CD4-positive, alpha-beta memory T cell (primary cell): ENCODE measurements at regions not wholly inside any gene's neighbourhood (a gene's known extent, or its start where the extent isn't known, plus 50 kb on each side); places are given as distances from the start of the nearest gene placed in this dataset.

Experiments used
- CTCF ChIA-PET: fragments of 350-600 bp; sonication (Branson Sonifier 250); formaldehyde crosslinking; loops from one replicate; lab custom pipeline; 2021; ENCODE audit warnings: inconsistent platforms; ENCODE audit not compliant: partially characterized antibody; lab: Charles Lee
- POLR2A ChIA-PET: fragments of 350-600 bp; sonication (Branson Sonifier 250); formaldehyde crosslinking; loops from one replicate; lab custom pipeline; 2021; ENCODE audit not compliant: partially characterized antibody; lab: Charles Lee
- DNase-seq, 5 donors: peaks; one replicate each; pipeline versions ENCODE4 v3.0.0 to v3.0.0-alpha.2; 2020 to 2022; ENCODE audit warnings: mixed read lengths in 1 of 5
- H3K27ac ChIP-seq: one replicate; pipeline ENCODE4 v1.7.0; 2013; ENCODE audit warnings: low read depth, low read length
- H3K27me3 ChIP-seq: 2 replicates; pipeline ENCODE4 v1.7.0; 2013; ENCODE audit warnings: mild to moderate bottlenecking, low read length, moderate library complexity; ENCODE audit not compliant: insufficient read depth
- H3K36me3 ChIP-seq: 2 replicates; pipeline ENCODE4 v1.7.0; 2013; ENCODE audit warnings: mild to moderate bottlenecking, low read length, moderate library complexity; ENCODE audit not compliant: insufficient read depth
- H3K4me1 ChIP-seq: 2 replicates; pipeline ENCODE4 v1.7.0; 2013; ENCODE audit warnings: mild to moderate bottlenecking, low read length, moderate library complexity; ENCODE audit not compliant: insufficient read depth
- H3K4me3 ChIP-seq, 2 donors: one replicate each; pipeline ENCODE4 v1.7.0; 2013; ENCODE audit warnings: low read length in 2 of 2, mild to moderate bottlenecking in 1 of 2
- H3K9me3 ChIP-seq, 2 donors: one replicate each; pipeline ENCODE4 v1.7.0; 2013; ENCODE audit warnings: low read length in 2 of 2, control low read depth in 1 of 2; ENCODE audit not compliant: control insufficient read depth in 1 of 2
- H3K27ac Mint-ChIP-seq, 7 donors: one replicate each; pipeline ENCODE4 v1.8.0; 2020 to 2021; ENCODE audit warnings: mixed read lengths in 7 of 7, mild to moderate bottlenecking in 6 of 7, inconsistent platforms in 3 of 7, moderate library complexity in 3 of 7
- H3K27me3 Mint-ChIP-seq, 2 donors: one replicate each; pipeline ENCODE4 v1.8.0; 2020 to 2021; ENCODE audit warnings: mixed read lengths in 2 of 2
- H3K36me3 Mint-ChIP-seq, 2 donors: one replicate each; pipeline ENCODE4 v1.8.0; 2020 to 2021; ENCODE audit warnings: mixed read lengths in 2 of 2, inconsistent platforms in 1 of 2, mild to moderate bottlenecking in 1 of 2
- H3K4me1 Mint-ChIP-seq, 4 donors: one replicate each; pipeline ENCODE4 v1.8.0; 2020 to 2021; ENCODE audit warnings: mixed read lengths in 4 of 4, mild to moderate bottlenecking in 1 of 4
- H3K4me3 Mint-ChIP-seq, 8 donors: one replicate each; pipeline ENCODE4 v1.8.0; 2020 to 2021; ENCODE audit warnings: mixed read lengths in 8 of 8, mild to moderate bottlenecking in 7 of 8, moderate library complexity in 6 of 8, inconsistent platforms in 3 of 8
- H3K9me3 Mint-ChIP-seq, 8 donors: one replicate each; pipeline ENCODE4 v1.8.0; 2020 to 2021; ENCODE audit warnings: mixed read lengths in 8 of 8, mild to moderate bottlenecking in 5 of 8, inconsistent platforms in 3 of 8, moderate library complexity in 1 of 8
- intact Hi-C: fragments of 100-400 bp; cut with micrococcal nuclease; formaldehyde crosslinking; loops from one replicate; pipeline ENCODE4 v1.15.1; 2023

DNA sequence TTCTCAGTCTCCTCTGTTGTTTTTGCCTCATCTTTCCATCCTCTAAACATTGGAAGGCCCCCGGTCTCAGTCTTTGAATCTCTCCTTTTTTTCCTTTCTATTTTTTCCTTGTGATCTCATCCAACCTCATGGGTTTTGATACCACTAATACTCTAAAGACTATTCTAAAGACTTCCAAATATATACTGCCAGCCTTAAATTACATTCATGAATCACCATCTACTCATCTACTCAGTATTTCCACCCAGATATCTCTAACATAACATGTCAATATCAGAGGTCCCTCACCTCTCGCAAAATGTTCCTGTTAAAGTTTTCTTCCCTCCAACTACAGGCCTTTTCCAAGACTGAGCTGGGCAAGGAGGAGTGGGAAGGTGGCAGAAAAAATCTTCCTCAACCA is 282.5 kb upstream of the TTC14 start:
- Histone ChIP-seq H3K27me3 (no peaks in the 10 kb centered on the region), H3K4me3 (no peak overlapping the region), H3K9me3 (no peaks in the 10 kb centered on the region), H3K4me1 (no peaks in the 10 kb centered on the region), H3K27ac (no peak overlapping the region), H3K36me3 (no peaks in the 10 kb centered on the region)
- POLR2A ChIA-PET = no interaction called here
- Mint-ChIP-seq H3K4me1 (no peaks in the 10 kb centered on the region), H3K4me3 (no peak overlapping the region), H3K36me3 (no peaks in the 10 kb centered on the region), H3K9me3 (peaks cover 0 to 2% (median 0%) of the 10 kb centered on the region in 8 donors), H3K27ac (no peak overlapping the region), H3K27me3 (no peaks in the 10 kb centered on the region)
- intact Hi-C loops = no loop called here
- DNase-seq = no peak
- CTCF ChIA-PET = no interaction called here

DNA sequence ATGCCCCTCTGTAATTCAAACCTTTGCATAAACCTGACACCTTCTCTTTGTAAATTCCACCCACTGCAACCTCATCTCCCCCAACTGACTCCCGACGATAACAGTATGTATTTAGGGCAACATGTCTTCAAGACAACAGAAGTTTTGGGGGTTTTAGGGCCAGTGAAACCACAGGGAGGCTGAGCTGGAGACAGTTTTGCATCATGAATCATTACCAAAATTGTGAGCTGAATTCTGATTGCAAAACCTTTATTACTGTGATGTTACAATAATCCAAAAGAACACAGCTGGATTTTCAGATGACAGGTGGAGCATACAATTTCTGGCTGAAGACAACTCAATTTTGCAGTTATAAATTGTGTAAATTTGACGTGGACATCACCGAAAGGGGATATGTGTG is 281.3 kb upstream of the TTC14 start:
- intact Hi-C loops = no loop called here
- Histone ChIP-seq H3K4me1 (no peaks in the 10 kb centered on the region), H3K9me3 (no peaks in the 10 kb centered on the region), H3K27me3 (no peaks in the 10 kb centered on the region), H3K4me3 (no peak overlapping the region), H3K36me3 (no peaks in the 10 kb centered on the region), H3K27ac (no peak overlapping the region)
- H3K4me1 Mint-ChIP-seq = no peaks in the 10 kb centered on the region
- H3K9me3 Mint-ChIP-seq = peaks cover 0 to 3% (median 0%) of the 10 kb centered on the region in 8 donors
- CTCF ChIA-PET = no interaction called here
- DNase-seq = no peak
- H3K36me3 Mint-ChIP-seq = no peaks in the 10 kb centered on the region
- POLR2A ChIA-PET = no interaction called here
- no peak overlapping the region for H3K4me3 Mint-ChIP-seq
- H3K27me3 Mint-ChIP-seq = no peaks in the 10 kb centered on the region
- no peak overlapping the region for H3K27ac Mint-ChIP-seq

DNA sequence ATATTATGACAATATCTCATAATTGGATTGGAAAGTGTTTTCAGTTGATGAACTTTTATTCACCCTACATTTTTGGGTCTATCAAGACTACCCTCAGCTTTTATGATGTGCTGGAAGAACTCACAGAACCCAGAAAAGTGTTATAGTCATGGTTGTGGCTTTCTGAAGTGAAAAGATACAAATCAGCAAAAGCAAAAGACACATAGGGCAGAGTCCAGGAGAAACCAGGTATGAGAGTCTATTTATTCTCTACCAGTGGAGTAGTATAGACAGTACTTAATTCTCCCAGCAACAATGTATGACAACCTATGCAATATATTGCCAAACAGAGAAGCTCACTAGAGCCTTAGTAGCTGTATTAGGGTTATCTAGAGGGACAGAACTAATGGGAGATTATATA is 280.4 kb upstream of the TTC14 start:
- ChIA-PET POLR2A (no interaction called here), CTCF (no interaction called here)

DNA sequence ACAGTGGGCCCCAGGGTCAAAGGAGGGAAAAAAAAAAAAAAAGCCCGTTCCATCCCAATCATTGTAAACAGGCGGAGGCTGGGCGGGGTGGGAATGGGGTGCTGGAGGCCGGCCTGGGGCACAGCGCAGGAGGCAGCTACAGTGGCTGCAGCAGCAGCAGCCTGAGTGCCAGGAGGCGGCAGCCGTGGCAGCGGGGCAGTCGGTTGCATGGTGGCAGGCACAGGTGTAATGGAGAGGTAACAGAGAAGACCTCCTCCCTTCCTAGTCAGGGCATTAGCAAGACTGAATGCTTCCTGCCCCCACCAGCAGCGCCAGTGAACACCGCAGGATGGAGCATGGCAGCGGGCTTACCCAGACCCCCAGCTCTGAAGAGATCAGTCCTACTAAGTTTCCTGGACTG is 279.1 kb upstream of the TTC14 start:
- Histone ChIP-seq H3K4me1 (no peaks in the 10 kb centered on the region), H3K36me3 (no peaks in the 10 kb centered on the region), H3K9me3 (no peaks in the 10 kb centered on the region), H3K27me3 (no peaks in the 10 kb centered on the region), H3K27ac (no peak overlapping the region), H3K4me3 (no peak overlapping the region)
- CTCF ChIA-PET = no interaction called here
- H3K27ac Mint-ChIP-seq = no peak overlapping the region
- H3K4me3 Mint-ChIP-seq = no peak overlapping the region
- H3K4me1 Mint-ChIP-seq = no peaks in the 10 kb centered on the region
- POLR2A ChIA-PET = no interaction called here
- intact Hi-C loops = no loop called here
- DNase-seq = no peak
- H3K9me3 Mint-ChIP-seq = peaks cover 0 to 3% (median 0%) of the 10 kb centered on the region in 8 donors
- H3K27me3 Mint-ChIP-seq = no peaks in the 10 kb centered on the region
- H3K36me3 Mint-ChIP-seq = no peaks in the 10 kb centered on the region

More for the DNA sequence above, 280.4 kb upstream of the TTC14 start:
- intact Hi-C loops = no loop called here
- no peak for DNase-seq
- Mint-ChIP-seq H3K27me3 (no peaks in the 10 kb centered on the region), H3K9me3 (peaks cover 0 to 3% (median 0%) of the 10 kb centered on the region in 8 donors), H3K27ac (no peak overlapping the region), H3K4me1 (no peaks in the 10 kb centered on the region), H3K4me3 (no peak overlapping the region), H3K36me3 (no peaks in the 10 kb centered on the region)
- Histone ChIP-seq H3K27me3 (no peaks in the 10 kb centered on the region), H3K9me3 (no peaks in the 10 kb centered on the region), H3K27ac (no peak overlapping the region), H3K4me3 (no peak overlapping the region), H3K36me3 (no peaks in the 10 kb centered on the region), H3K4me1 (no peaks in the 10 kb centered on the region)

DNA sequence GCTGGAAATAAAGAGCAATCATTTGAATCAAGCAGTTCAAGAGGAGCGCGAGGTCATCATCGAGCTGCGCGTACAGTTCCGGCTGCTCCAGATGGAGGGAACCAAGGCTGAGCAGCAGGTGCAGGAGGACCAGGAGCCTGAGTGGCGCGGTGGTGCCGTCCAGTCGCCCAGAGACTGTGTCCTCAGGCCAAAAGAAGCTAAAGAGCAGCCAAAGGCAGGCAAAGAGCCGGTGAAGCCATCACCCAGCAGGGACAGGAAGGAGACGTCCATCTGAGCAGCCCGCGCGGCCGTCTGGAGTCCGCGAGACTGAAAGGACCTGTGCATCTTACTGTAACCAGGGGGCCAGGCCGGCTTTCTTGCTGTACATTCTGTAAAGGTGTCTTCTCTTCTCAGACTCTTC is 277.2 kb upstream of the TTC14 start:
- Histone ChIP-seq H3K9me3 (no peaks in the 10 kb centered on the region), H3K4me3 (no peak overlapping the region), H3K27me3 (no peaks in the 10 kb centered on the region), H3K36me3 (no peaks in the 10 kb centered on the region), H3K4me1 (no peaks in the 10 kb centered on the region), H3K27ac (no peak overlapping the region)
- Mint-ChIP-seq H3K4me1 (no peaks in the 10 kb centered on the region), H3K27ac (no peak overlapping the region), H3K4me3 (no peak overlapping the region), H3K9me3 (peaks cover 0 to 3% (median 0%) of the 10 kb centered on the region in 8 donors), H3K36me3 (no peaks in the 10 kb centered on the region), H3K27me3 (no peaks in the 10 kb centered on the region)
- DNase-seq = no peak
- ChIA-PET CTCF (no interaction called here), POLR2A (no interaction called here)
- intact Hi-C loops = no loop called here

DNA sequence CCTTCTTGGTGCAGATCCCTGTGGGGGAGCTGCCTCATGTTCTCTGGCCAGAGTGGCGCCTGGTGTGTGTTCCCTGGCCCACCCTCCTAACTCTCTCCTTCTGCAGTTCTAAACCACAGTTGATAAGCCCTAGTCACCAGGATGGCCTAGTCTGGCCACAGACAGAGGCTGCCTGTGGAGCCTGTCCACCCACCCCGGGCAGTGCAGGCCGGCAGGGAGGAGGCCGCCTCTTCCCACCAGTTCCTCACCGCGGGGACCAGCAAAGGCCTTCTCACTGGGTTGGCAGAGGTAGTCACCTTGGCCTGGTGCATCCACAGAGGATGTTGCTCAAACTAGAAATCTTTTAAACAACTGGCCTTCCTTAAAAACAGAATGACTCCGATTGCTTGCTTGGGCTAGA is 276.4 kb upstream of the TTC14 start:
- Histone ChIP-seq H3K27ac (no peak overlapping the region), H3K4me1 (no peaks in the 10 kb centered on the region), H3K27me3 (no peaks in the 10 kb centered on the region), H3K9me3 (no peaks in the 10 kb centered on the region), H3K36me3 (no peaks in the 10 kb centered on the region), H3K4me3 (no peak overlapping the region)
- H3K27me3 Mint-ChIP-seq = no peaks in the 10 kb centered on the region
- ChIA-PET CTCF (no interaction called here), POLR2A (no interaction called here)
- no peak overlapping the region for H3K27ac Mint-ChIP-seq
- intact Hi-C loops = no loop called here
- H3K4me1 Mint-ChIP-seq = no peaks in the 10 kb centered on the region
- H3K9me3 Mint-ChIP-seq = peaks cover 0 to 3% (median 0%) of the 10 kb centered on the region in 8 donors
- no peak overlapping the region for H3K4me3 Mint-ChIP-seq
- H3K36me3 Mint-ChIP-seq = no peaks in the 10 kb centered on the region
- no peak for DNase-seq

DNA sequence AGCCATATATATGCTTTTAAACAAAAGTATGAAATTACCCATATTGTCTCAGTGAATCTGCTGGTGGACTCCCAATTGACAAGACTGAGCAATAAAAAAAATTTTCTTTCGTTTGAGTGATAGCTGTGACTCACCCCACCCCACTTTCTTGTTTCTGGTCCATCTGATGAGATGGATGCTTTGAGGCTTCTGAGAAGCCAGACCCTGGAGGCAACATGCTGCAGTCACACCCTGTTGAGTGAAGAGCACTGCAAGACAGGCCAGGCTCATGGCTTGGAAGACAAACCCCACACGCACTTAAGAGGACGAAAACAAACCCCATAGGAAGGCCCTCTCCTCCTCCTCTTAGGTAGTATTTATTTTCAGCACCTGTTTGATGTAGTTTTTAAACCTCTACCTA is 276.0 kb upstream of the TTC14 start:
- intact Hi-C loops = no loop called here
- CTCF ChIA-PET = no interaction called here

DNA sequence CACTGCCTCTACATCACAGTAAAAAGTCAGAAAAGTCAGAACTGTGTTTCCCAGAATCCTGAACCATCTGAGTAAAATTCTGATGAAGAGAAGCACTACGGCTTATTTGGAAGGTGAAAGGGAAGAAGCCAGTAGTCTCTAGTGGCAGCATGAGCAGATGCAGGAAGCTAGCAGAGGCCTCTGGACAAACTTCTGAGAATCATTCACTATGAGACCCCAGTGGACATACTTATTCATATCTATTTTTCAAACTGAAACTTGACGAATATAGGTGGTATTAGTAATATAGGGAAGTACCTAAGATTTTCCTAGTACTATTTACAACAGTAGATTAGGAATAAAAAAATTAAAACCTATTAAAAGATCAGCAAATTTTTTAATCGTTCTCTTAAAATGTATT is 272.8 kb upstream of the TTC14 start:
- Mint-ChIP-seq H3K36me3 (no peaks in the 10 kb centered on the region), H3K4me1 (no peaks in the 10 kb centered on the region), H3K4me3 (no peak overlapping the region), H3K27ac (no peak overlapping the region), H3K27me3 (no peaks in the 10 kb centered on the region), H3K9me3 (peaks cover 0 to 4% (median 2%) of the 10 kb centered on the region in 8 donors)
- Histone ChIP-seq H3K4me1 (no peaks in the 10 kb centered on the region), H3K27me3 (no peaks in the 10 kb centered on the region), H3K9me3 (no peaks in the 10 kb centered on the region), H3K27ac (no peak overlapping the region), H3K4me3 (no peak overlapping the region), H3K36me3 (no peaks in the 10 kb centered on the region)
- POLR2A ChIA-PET = no interaction called here
- DNase-seq = no peak
- intact Hi-C loops = no loop called here
- CTCF ChIA-PET = no interaction called here

More for the DNA sequence above, 276.0 kb upstream of the TTC14 start:
- Mint-ChIP-seq H3K27me3 (no peaks in the 10 kb centered on the region), H3K4me1 (no peaks in the 10 kb centered on the region), H3K4me3 (no peak overlapping the region), H3K27ac (no peak overlapping the region), H3K36me3 (no peaks in the 10 kb centered on the region), H3K9me3 (peaks cover 0 to 3% (median 0%) of the 10 kb centered on the region in 8 donors)
- H3K36me3 ChIP-seq = no peaks in the 10 kb centered on the region
- H3K4me3 ChIP-seq = no peak overlapping the region
- POLR2A ChIA-PET = no interaction called here
- H3K4me1 ChIP-seq = no peaks in the 10 kb centered on the region
- H3K27ac ChIP-seq = no peak overlapping the region
- H3K27me3 ChIP-seq = no peaks in the 10 kb centered on the region
- no peak for DNase-seq
- H3K9me3 ChIP-seq = no peaks in the 10 kb centered on the region
